ENCODE measurements at regions not wholly inside any gene's neighbourhood (a gene's known extent, or its start where the extent isn't known, plus 50 kb on each side); places are given as distances from the start of the nearest gene placed in this dataset.

DNA sequence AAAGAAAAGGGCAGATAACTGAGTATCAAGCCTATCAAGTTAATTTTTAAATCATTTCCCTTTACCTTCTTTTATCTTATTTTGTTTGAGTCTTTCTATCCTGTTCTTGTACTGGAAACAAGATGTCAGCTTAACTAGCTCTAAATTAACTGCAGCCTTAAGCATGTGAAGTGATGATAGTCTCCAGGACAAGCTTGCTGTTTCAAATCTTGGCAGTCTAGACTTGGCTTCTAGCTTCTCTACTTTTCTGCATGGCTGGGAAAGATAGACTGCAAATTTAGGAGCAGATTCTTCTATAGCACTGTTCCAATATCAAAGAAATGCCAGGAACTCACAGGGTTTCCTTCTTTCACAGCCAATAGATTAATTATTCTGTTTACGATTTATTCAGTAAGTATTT, 1034.4 kb downstream of the TUSC7 start:
- no peaks in the 10 kb centered on the region for H3K36me3 ChIP-seq (replicated peaks in 1 of 2; ENCODE audit: control insufficient read depth in 2 of 2, insufficient read depth in 2 of 2, low read length in 2 of 2)
- no peaks in the 10 kb centered on the region for H3K27me3 ChIP-seq (ENCODE audit: control insufficient read depth in 3 of 3, insufficient read depth in 3 of 3, low read depth in 1 of 3, low read length in 3 of 3)
- no peak overlapping the region for H4K8ac ChIP-seq (ENCODE audit: low read depth, low read length)
- no peak overlapping the region for H2AK5ac ChIP-seq (ENCODE audit: low read depth, low read length)
- H3K18ac ChIP-seq (ENCODE audit: low read length) = no peak overlapping the region
- H3K4ac ChIP-seq (ENCODE audit: low read length) = no peak overlapping the region
- H3K23ac ChIP-seq (ENCODE audit: low read depth, low read length, poor library complexity) = no peak overlapping the region
- no peak overlapping the region for H4K91ac ChIP-seq (ENCODE audit: low read depth, low read length, poor library complexity)
- no peak overlapping the region for H3K4me3 ChIP-seq (ENCODE audit: low read length in 2 of 2)
- no peak overlapping the region for H2BK15ac ChIP-seq (ENCODE audit: low read length)
- no peak overlapping the region for H3K14ac ChIP-seq (ENCODE audit: low read length)
- H3K4me2 ChIP-seq (ENCODE audit: insufficient read depth, low read length, poor library complexity, severe bottlenecking) = no peak overlapping the region
- DNase-seq (ENCODE audit: low spot score) = no peak
- H3K79me1 ChIP-seq (ENCODE audit: low read depth, low read length) = no peaks in the 10 kb centered on the region
- no peak overlapping the region for H2BK5ac ChIP-seq (ENCODE audit: low read length)
- H3K27ac ChIP-seq (replicated peaks; ENCODE audit: low read length) = no peak overlapping the region
- H2BK120ac ChIP-seq (ENCODE audit: low read depth, low read length) = no peak overlapping the region
- no CpG with 5 or more reads among the region's 1 CpG for WGBS, 2 donors (ENCODE audit: extremely low coverage in 2 of 2, insufficient read length in 2 of 2, insufficient replicate concordance in 1 of 2)
- H3K9me3 ChIP-seq (replicated peaks in 1 of 2; ENCODE audit: control insufficient read depth in 2 of 2, insufficient read depth in 1 of 2, low read depth in 1 of 2, low read length in 2 of 2) = no peaks in the 10 kb centered on the region
- H2AFZ ChIP-seq (ENCODE audit: low read length) = no peak overlapping the region
- H2BK12ac ChIP-seq (ENCODE audit: low read length) = no peak overlapping the region
- H3K9ac ChIP-seq (ENCODE audit: low read depth, low read length, poor library complexity) = no peak overlapping the region
- no peaks in the 10 kb centered on the region for H3K4me1 ChIP-seq (ENCODE audit: control insufficient read depth in 2 of 2, insufficient read depth in 1 of 2, low read depth in 1 of 2, low read length in 2 of 2)

DNA sequence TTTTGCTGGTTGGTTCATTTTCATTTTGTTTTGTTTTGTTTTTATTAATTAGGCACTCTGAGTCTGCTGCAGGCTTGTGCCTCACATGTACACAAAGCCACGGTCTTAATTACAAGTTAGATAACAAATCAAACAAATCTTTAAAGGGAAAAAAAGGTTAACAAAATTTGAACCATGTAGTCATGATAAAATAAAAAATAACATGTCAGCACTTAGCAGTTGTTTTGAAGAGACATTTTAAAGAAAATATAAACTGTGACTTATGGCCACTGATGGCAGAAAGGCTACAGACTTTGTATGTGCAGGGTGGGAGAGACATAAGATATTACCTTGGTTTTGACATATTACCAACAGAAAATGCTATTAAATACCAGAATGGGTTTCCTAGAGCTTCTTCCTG, 1035.4 kb downstream of the TUSC7 start:
- H3K4me1 ChIP-seq (ENCODE audit: control insufficient read depth in 2 of 2, insufficient read depth in 1 of 2, low read depth in 1 of 2, low read length in 2 of 2) = no peaks in the 10 kb centered on the region
- no peak overlapping the region for H2BK120ac ChIP-seq (ENCODE audit: low read depth, low read length)
- H2AFZ ChIP-seq (ENCODE audit: low read length) = no peak overlapping the region
- no peak overlapping the region for H3K27ac ChIP-seq (replicated peaks; ENCODE audit: low read length)
- H2BK5ac ChIP-seq (ENCODE audit: low read length) = no peak overlapping the region
- H3K4me3 ChIP-seq (ENCODE audit: low read length in 2 of 2) = no peak overlapping the region
- H3K23ac ChIP-seq (ENCODE audit: low read depth, low read length, poor library complexity) = no peak overlapping the region
- no peak overlapping the region for H3K9ac ChIP-seq (ENCODE audit: low read depth, low read length, poor library complexity)
- no peak overlapping the region for H3K4me2 ChIP-seq (ENCODE audit: insufficient read depth, low read length, poor library complexity, severe bottlenecking)
- no peak overlapping the region for H4K8ac ChIP-seq (ENCODE audit: low read depth, low read length)
- no peak overlapping the region for H3K4ac ChIP-seq (ENCODE audit: low read length)
- no peak overlapping the region for H2BK15ac ChIP-seq (ENCODE audit: low read length)
- no peaks in the 10 kb centered on the region for H3K36me3 ChIP-seq (replicated peaks in 1 of 2; ENCODE audit: control insufficient read depth in 2 of 2, insufficient read depth in 2 of 2, low read length in 2 of 2)
- H3K27me3 ChIP-seq (ENCODE audit: control insufficient read depth in 3 of 3, insufficient read depth in 3 of 3, low read depth in 1 of 3, low read length in 3 of 3) = no peaks in the 10 kb centered on the region
- no peaks in the 10 kb centered on the region for H3K79me1 ChIP-seq (ENCODE audit: low read depth, low read length)
- H4K91ac ChIP-seq (ENCODE audit: low read depth, low read length, poor library complexity) = no peak overlapping the region
- no peak overlapping the region for H2AK5ac ChIP-seq (ENCODE audit: low read depth, low read length)
- DNase-seq (ENCODE audit: low spot score) = no peak
- no peak overlapping the region for H3K18ac ChIP-seq (ENCODE audit: low read length)
- H3K9me3 ChIP-seq (replicated peaks in 1 of 2; ENCODE audit: control insufficient read depth in 2 of 2, insufficient read depth in 1 of 2, low read depth in 1 of 2, low read length in 2 of 2) = no peaks in the 10 kb centered on the region
- WGBS, 2 donors (ENCODE audit: extremely low coverage in 2 of 2, insufficient read length in 2 of 2, insufficient replicate concordance in 1 of 2) = no CpG with 5 or more reads among the region's 1 CpG
- no peak overlapping the region for H3K14ac ChIP-seq (ENCODE audit: low read length)
- H2BK12ac ChIP-seq (ENCODE audit: low read length) = no peak overlapping the region

DNA sequence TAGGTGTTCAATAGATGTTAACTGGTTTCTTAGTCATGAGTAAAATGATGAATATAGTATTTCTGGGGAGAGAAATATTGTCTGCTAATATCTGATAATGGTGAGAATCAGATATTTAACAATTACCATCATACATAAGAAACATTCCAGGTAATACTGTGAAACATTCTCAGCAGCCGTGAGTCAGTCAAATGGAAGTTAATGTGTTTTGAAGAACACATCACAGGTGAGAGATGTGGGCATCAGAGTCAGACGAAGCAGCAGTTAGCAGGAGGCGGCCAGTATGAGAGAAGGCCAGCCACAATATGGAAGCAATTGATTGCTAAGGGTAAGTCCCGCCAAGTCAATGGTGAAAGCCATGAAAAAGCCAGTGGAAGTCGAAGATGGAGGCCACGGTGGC, 1035.9 kb downstream of the TUSC7 start:
- Histone ChIP-seq H4K8ac (ENCODE audit: low read depth, low read length) (no peak overlapping the region), H3K79me1 (ENCODE audit: low read depth, low read length) (no peaks in the 10 kb centered on the region), H3K9me3 (replicated peaks in 1 of 2; ENCODE audit: control insufficient read depth in 2 of 2, insufficient read depth in 1 of 2, low read depth in 1 of 2, low read length in 2 of 2) (no peaks in the 10 kb centered on the region), H3K4ac (ENCODE audit: low read length) (no peak overlapping the region), H3K27ac (replicated peaks; ENCODE audit: low read length) (no peak overlapping the region), H2AFZ (ENCODE audit: low read length) (no peak overlapping the region), H3K4me2 (ENCODE audit: insufficient read depth, low read length, poor library complexity, severe bottlenecking) (no peak overlapping the region), H3K36me3 (replicated peaks in 1 of 2; ENCODE audit: control insufficient read depth in 2 of 2, insufficient read depth in 2 of 2, low read length in 2 of 2) (no peaks in the 10 kb centered on the region), H2BK12ac (ENCODE audit: low read length) (no peak overlapping the region), H3K4me3 (ENCODE audit: low read length in 2 of 2) (no peak overlapping the region), H2AK5ac (ENCODE audit: low read depth, low read length) (no peak overlapping the region), H3K9ac (ENCODE audit: low read depth, low read length, poor library complexity) (no peak overlapping the region), H3K23ac (ENCODE audit: low read depth, low read length, poor library complexity) (no peak overlapping the region), H4K91ac (ENCODE audit: low read depth, low read length, poor library complexity) (no peak overlapping the region), H2BK5ac (ENCODE audit: low read length) (no peak overlapping the region), H3K18ac (ENCODE audit: low read length) (no peak overlapping the region), H3K4me1 (ENCODE audit: control insufficient read depth in 2 of 2, insufficient read depth in 1 of 2, low read depth in 1 of 2, low read length in 2 of 2) (no peaks in the 10 kb centered on the region), H2BK15ac (ENCODE audit: low read length) (no peak overlapping the region), H3K14ac (ENCODE audit: low read length) (no peak overlapping the region), H3K27me3 (ENCODE audit: control insufficient read depth in 3 of 3, insufficient read depth in 3 of 3, low read depth in 1 of 3, low read length in 3 of 3) (no peaks in the 10 kb centered on the region), H2BK120ac (ENCODE audit: low read depth, low read length) (no peak overlapping the region)
- no CpG with 5 or more reads among the region's 6 CpGs for WGBS, 2 donors (ENCODE audit: extremely low coverage in 2 of 2, insufficient read length in 2 of 2, insufficient replicate concordance in 1 of 2)
- no peak for DNase-seq (ENCODE audit: low spot score)

DNA sequence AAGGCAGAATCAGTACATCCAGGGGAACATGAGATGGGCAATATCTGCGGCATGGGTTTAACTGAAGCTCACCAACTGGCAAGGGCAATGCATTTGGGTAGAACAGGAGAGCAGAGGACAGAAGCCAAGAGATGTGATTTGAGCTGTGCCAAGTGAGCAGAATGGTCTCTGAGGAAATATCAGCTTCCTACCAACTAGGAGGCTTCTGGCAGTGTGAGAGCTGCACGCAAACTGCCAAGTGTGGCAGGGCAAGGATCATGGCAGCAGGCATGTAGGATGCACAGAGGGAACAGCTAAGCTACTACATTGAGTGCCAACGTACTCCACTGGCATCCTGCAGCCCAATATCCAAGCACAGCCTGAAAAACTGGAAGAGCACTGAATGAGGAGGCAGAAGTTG, 1036.5 kb downstream of the TUSC7 start:
- H3K36me3 ChIP-seq (replicated peaks in 1 of 2; ENCODE audit: control insufficient read depth in 2 of 2, insufficient read depth in 2 of 2, low read length in 2 of 2) = no peaks in the 10 kb centered on the region
- H3K14ac ChIP-seq (ENCODE audit: low read length) = no peak overlapping the region
- H3K18ac ChIP-seq (ENCODE audit: low read length) = no peak overlapping the region
- no peak overlapping the region for H2AFZ ChIP-seq (ENCODE audit: low read length)
- no peak overlapping the region for H2BK15ac ChIP-seq (ENCODE audit: low read length)
- H3K9ac ChIP-seq (ENCODE audit: low read depth, low read length, poor library complexity) = no peak overlapping the region
- DNase-seq (ENCODE audit: low spot score) = no peak
- no peaks in the 10 kb centered on the region for H3K4me1 ChIP-seq (ENCODE audit: control insufficient read depth in 2 of 2, insufficient read depth in 1 of 2, low read depth in 1 of 2, low read length in 2 of 2)
- no peaks in the 10 kb centered on the region for H3K9me3 ChIP-seq (replicated peaks in 1 of 2; ENCODE audit: control insufficient read depth in 2 of 2, insufficient read depth in 1 of 2, low read depth in 1 of 2, low read length in 2 of 2)
- no peaks in the 10 kb centered on the region for H3K27me3 ChIP-seq (ENCODE audit: control insufficient read depth in 3 of 3, insufficient read depth in 3 of 3, low read depth in 1 of 3, low read length in 3 of 3)
- WGBS, 2 donors (ENCODE audit: extremely low coverage in 2 of 2, insufficient read length in 2 of 2, insufficient replicate concordance in 1 of 2) = no CpG with 5 or more reads among the region's 3 CpGs
- no peak overlapping the region for H3K4me2 ChIP-seq (ENCODE audit: insufficient read depth, low read length, poor library complexity, severe bottlenecking)
- no peak overlapping the region for H2BK12ac ChIP-seq (ENCODE audit: low read length)
- no peak overlapping the region for H2AK5ac ChIP-seq (ENCODE audit: low read depth, low read length)
- H3K79me1 ChIP-seq (ENCODE audit: low read depth, low read length) = no peaks in the 10 kb centered on the region
- no peak overlapping the region for H3K4me3 ChIP-seq (ENCODE audit: low read length in 2 of 2)
- no peak overlapping the region for H3K27ac ChIP-seq (replicated peaks; ENCODE audit: low read length)
- no peak overlapping the region for H3K4ac ChIP-seq (ENCODE audit: low read length)
- no peak overlapping the region for H4K91ac ChIP-seq (ENCODE audit: low read depth, low read length, poor library complexity)
- H2BK5ac ChIP-seq (ENCODE audit: low read length) = no peak overlapping the region
- no peak overlapping the region for H2BK120ac ChIP-seq (ENCODE audit: low read depth, low read length)
- no peak overlapping the region for H4K8ac ChIP-seq (ENCODE audit: low read depth, low read length)
- H3K23ac ChIP-seq (ENCODE audit: low read depth, low read length, poor library complexity) = no peak overlapping the region

All from neuronal stem cell (in vitro differentiated cells).